GM19351 (cell line): ENCODE measurements at regions not wholly inside any gene's neighbourhood (a gene's known extent, or its start where the extent isn't known, plus 50 kb on each side); places are given as distances from the start of the nearest gene placed in this dataset.
"Not testable (repeated sequence)": the region's sequence is repeated elsewhere in the genome, so short reads cannot be mapped to it uniquely, and the experiment has no call there.

Experiments
- ATAC-seq: cut with Tn5 transposase; IDR thresholded peaks from one replicate; pipeline ENCODE4 v1.9.1; 2021; ENCODE audit warnings: mild to moderate bottlenecking, moderate library complexity; ENCODE audit not compliant: unreplicated experiment

DNA sequence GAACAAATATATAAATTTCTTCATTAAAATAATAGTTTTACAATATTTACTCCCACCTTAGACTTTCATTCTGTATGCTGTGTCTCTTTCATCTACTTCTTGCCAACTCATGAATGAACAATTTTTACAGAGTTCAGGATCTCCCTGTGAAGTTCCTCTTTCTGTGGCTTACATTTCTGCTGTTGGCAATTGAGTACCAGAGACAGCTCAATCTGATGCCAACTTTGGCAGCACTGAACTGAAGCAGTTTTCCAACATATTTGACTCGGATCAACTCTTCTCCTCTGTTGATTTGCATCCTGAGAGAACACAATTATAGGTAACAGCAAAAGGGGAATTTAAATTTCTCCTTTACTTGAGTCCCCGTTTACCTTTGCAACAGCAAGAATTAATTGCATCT lies 1262.2 kb downstream of the EFNA5 start:
- no peak for ATAC-seq

DNA sequence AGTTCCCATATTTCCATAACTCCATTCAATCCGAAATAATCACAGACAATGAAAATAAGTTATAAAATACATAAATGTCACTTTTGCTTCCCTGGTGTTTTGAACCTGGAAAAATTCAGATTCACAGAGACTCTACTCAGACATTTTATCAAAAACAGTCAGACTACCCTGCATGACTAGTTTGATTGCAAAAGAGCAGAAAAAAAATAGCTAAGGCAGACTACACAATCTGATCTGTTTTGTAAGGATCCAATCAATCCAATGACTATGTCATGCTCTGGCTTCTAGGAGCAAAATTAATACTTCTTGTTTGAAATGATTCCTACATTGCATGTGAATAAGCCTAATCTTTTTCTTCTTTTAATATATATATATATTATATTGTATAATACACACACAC lies 1262.6 kb downstream of the EFNA5 start:
- ATAC-seq = no peak

DNA sequence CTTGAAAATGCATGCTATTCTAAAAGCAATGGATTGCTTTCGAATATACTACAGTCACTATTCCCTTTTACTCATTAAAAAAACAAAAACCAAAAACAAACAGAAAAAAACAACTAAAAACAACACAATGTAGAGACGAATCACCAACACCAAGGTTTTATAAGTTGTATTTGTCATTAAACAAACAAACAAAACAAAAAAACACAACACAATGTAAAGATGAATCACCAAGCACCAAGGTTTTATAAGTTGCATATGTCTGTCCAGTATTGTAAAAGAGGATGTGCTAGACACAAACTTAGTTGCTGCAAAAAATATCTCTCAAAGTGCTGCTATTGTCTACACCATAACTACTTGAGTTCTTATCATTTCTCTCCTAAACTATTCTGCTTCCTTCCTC lies 1269.2 kb downstream of the EFNA5 start:
- ATAC-seq = no peak

DNA sequence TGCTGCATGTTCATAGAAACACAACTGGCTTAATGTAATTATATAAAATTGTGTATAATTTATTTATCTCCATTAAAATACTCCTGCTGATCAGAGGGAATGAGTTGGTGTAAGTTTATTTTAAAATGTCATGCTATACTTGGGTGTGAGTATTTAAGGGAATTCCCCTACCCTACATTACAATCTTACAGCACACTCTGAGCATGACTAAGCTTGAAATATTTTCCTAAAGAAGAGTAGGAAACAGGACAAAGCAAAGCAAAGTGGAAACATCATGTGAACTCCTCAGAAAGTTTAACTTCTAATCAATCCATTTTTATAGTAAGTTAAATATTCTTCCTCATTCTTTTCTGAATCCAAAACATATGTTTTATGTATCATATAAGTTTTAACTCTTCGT lies 1271.3 kb downstream of the EFNA5 start:
- no peak for ATAC-seq

DNA sequence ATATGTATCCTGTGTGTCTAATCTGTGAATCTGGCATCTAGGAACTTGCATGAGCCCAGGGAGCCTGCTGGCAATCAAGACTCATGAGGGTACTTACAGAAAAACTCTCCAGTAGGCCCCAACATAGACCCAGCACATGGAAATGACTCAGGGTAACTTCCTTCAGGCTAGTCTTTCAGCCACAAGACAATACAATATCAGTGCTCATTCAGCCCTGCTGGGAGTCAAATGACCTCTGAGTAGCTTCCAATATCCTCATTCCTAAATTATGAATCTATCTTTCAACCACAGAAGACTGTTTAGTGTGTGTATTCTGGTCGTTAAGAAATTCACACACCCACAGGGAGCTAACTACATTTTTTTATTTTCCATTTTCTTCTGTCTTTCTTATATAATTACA lies 1273.0 kb downstream of the EFNA5 start:
- ATAC-seq = no peak

DNA sequence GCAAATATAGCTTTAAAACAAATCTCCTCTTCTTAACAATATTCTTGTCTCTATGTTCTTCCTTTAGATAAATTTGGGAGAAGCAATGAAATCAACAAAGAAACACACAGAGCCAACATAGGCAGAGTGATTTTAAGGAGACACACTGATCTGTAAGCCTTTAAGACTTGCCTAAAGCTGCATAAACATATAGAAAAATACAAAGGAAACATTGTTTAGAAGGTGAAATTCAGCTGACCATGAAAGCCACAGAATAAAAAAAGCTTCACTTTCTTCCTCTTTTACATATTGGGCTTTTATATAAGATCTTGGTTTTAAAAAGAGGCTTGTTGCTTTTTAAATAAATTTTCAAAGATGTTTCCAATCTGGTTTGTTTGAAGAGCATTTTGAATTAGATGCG lies 1277.5 kb downstream of the EFNA5 start:
- no peak for ATAC-seq

DNA sequence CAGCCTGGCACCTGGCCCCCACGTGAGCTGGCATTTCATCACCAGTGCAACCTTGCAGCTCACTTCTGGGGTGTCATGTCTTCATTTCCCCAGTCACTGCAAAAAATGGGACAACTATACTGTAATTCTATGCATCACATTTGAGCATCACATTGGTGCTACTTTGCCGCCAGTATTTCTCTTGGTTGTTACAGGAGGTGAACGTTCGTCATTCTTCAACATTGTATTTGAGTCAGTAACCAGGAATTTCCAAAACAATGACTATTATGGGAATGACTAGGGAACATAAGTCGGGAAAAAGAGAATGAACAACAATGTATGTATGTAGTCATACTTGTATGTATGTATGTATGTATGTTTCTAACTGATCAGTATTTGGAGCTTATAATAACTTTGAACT lies 1278.0 kb downstream of the EFNA5 start:
- no peak for ATAC-seq

DNA sequence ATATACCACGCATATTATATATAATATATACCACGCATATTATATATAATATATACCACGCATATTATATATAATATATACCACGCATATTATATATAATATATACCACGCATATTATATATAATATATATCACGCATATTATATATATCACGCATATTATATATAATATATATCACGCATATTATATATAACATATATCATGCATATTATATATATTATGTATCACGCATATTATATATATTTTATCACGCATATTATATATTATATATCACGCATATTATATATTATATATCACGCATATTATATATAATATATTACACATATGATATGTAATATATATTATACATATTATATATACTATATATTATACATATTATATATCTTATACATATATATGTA lies 1283.0 kb downstream of the EFNA5 start:
- not testable (repeated sequence) for ATAC-seq

DNA sequence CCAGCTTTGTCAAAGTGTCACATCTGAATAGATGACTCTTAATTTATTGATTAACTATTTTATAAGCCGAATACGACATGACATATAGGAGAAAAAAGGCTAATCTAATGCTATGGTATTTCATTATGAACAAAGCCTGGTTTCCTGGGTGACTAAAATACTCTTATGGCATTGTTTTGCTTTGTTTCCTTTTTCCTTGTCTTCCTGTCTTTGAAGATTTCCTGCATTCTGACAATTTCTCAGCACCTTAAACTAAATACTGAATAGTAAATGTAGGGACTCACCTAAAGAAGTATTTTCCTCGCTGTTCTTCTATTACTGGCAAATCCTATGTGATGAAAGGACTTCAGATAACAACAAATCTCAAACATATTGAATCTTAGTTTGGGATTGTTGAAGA lies 1284.5 kb downstream of the EFNA5 start:
- no peak for ATAC-seq

DNA sequence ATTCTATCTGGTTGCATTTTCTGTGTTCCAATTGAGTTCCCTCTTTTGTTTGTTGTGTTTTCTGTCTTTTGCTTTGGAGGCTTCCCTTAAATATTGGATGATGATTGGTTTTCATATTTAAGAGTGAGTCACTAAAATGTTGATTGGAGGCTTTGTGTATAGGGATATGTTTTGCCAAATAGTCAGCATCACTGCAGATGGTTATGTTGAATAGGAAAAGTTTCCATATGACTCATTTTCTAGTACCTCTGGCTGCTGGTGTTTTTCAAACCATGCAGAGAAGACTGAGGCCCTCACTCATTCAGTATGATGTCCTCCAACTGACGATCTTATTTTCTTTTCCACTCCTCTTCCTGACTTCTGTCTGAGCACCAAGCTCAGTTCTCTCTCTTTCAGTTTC lies 1290.0 kb downstream of the EFNA5 start:
- no peak for ATAC-seq

DNA sequence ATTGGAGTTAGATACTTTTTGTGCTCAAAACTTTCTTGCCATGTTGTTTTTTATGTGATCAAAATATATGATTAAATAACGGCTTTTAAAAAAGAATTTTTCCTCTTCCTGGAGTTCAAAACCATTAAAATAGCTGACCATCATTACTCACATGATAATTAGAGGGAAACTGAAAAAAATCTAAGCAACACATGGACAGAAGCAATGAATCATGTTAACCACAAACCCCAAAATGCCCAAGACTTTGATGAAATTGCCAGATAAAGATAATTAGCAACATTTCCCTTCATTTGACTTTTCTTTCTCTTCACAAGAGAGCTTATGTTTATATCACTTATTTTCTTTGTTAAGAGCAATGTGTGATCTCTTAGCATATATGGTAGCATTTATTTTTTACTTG lies 1294.2 kb downstream of the EFNA5 start:
- ATAC-seq = no peak

DNA sequence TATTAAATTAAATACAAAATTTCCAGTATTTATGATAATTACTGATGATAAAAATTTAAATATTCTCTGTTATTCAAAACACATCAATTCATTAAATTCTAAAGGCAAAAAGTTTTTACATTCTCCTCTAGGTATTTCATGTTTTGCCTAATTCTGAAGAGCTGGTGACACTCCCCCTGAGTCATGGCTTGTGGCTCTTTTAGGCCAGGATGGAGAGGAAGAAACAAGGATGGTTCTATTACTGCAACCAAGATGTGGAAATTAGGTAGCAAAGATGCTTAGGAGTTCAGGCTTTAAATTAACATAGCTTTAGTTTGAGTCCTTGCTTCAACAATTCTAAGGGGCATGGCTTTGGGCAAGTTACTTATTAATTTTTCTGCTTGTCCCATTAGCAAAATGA lies 1295.8 kb downstream of the EFNA5 start:
- ATAC-seq = no peak

DNA sequence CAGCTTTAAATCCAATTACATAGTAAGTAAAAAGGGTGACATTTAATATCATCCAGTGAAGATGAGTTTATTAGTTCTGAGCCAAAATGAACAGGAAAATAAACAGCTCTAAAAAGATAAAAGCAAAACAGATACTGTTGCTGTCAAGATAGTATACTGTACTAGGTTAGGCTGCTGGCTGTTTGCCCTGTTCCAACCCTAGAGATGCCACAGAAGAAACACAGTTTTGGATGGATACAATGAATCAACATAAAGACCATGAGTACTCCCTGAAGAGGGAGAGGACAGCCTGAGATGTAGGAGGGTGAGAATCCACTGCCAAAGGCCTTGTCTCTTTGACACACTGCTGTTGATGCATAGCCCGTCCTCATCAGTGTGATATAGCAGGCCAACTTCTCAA lies 1302.7 kb downstream of the EFNA5 start:
- ATAC-seq = no peak

DNA sequence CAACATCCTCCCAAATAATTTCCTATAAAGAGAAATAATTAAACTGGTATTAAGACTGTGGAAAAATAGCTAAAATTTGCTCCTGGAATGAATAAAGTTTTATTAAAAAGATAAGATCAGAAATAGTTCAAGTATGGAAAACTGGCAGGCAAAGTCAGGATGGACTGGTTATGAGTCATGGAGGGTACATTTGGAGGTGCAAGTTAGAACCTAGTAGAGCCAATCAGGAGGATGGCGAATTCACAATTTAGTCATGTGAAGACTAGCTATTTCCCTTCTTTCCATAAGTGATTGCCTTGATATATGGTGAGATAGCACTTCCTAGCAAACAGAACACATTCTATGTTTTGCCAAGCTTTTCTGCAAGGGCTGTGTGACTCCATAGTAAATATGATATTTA lies 1303.5 kb downstream of the EFNA5 start:
- ATAC-seq = no peak

DNA sequence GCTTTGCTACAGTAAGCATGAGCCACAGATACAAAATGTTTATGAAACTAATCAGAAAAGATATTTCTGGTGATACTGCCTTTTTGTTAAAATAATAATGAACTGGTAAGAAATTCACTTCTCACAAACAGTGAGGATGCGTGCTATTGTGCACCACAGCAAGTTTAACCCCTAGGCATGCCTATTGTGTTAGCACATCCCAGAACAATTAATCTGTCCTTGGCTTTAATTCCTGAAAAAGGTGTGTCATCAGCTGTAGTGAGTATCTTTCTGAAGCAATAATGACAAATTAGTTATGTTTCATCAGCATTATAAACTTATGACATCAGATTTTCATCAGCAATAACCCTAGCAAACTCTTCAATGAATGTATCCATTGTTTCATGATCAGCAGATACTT lies 1307.2 kb downstream of the EFNA5 start:
- no peak for ATAC-seq

DNA sequence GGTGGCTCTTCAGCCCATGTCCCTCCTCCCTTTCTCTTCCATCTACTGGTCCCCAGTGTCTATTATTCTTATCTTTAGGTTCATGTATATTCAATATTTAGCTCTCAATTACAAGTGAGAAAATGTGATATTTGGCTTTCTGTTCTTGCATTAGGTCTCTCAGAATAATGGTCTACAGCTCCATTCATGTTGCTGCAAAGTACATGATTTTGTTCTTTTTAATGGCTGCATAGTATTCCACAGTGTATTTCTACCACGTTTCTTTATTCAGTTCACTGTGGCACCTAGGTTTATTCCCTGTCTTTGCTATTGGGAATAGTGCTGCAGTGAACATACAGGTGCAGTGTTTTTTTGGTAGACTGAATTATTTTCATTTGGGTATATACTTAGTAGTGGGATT lies 1308.8 kb downstream of the EFNA5 start:
- no peak for ATAC-seq

DNA sequence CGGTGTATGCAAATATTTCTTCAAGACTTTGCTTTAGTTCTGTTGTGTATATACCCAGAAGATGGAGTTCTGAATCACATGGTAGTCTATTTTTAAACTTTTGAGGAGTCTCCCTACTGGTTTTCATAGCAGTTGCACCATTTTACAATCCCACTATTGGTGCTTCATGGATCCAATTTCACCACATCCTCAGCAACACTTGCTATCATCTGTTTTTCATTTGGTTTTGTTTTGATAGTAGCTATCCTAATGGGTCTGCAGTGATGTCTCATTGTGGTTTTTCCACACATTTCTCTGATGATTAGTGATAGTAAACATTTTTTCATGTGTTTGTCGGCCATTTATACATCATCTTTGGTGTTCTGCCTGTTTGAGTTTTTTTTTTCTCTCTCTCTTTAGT lies 1339.3 kb downstream of the EFNA5 start:
- no peak for ATAC-seq

DNA sequence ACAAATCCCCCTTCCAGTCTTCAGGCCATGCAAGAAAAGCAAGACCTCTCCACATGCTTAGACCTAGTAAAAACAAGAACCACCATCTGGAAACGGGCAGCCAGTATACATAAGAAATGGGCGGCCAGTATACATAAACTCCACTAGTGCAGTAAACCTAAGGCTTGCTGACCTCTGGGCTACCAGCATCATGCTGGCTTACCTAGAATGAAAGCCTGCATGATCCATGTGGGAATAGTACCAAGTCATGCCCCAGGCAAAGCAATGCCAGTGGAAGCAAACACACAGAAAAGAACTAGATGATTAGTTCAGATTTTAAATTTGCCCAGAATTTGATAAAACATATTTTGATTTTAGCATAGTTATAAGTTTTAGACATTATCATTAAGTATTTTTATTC lies 1346.4 kb downstream of the EFNA5 start:
- no peak for ATAC-seq

DNA sequence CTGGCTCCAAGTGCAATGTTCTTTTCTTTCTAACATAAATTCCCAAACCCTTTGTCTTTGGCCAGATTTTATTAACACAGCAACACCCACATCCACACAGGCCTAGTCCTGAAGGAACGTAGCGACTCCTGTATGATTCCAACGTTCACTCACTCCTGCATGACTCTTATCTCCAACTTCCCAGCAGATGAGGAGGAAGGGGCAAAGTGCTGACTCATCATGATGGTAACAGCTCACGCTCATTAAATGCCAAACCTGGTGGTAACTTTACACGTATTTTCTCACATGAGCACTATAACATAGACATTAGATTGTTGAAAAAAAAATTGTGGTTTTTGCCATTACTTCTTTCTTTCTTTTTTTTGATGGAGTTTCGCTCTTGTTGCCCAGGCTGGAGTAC lies 1349.5 kb downstream of the EFNA5 start:
- ATAC-seq = no peak

DNA sequence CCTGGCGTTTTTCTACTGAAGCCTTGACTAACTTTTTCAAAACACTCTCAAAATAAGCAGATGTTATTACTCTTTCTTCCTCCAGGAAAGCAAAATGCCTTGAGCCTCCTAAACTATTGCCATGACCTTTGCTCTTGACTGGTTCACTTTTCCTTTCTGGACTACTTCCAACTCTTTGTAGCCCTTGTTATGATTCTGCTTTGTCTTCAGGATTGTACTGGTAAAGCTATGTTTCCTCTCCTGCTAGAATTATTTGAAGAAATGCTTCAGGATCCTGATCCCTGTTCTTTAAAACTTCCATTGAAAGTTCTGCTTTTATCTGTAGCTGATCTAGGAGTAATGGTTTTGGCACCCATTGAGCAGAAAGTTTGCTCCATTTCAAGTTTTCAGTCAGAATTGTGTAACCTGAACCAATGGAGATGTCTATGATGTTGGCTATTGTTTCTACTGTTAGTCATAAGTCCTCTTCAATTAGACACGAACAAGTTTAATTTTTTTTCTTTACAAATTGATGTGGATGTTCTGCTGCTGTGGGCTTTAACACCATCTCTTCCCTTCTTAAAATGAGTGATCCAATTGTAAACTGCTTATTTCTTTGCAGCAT lies 1356.4 kb downstream of the EFNA5 start:
- no peak for ATAC-seq

DNA sequence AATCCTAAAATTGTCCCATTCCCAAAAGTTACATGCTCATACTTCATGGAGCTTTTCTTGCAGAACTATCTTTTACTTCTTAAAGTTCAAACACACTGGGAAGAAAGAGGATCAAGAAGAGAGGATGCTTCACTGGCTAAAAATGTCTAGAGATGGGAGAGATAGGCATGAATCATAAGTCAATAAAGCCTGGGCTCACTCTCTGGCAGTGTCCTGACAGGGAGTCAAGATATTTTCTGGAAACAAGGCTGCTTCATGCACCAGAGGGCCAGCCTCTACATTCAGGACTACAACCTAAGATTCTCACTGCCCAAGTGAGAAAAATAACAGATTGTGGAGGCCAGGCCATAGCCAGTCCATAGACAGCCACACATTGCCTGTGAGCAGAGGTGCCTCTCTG lies 1358.4 kb downstream of the EFNA5 start:
- no peak for ATAC-seq

DNA sequence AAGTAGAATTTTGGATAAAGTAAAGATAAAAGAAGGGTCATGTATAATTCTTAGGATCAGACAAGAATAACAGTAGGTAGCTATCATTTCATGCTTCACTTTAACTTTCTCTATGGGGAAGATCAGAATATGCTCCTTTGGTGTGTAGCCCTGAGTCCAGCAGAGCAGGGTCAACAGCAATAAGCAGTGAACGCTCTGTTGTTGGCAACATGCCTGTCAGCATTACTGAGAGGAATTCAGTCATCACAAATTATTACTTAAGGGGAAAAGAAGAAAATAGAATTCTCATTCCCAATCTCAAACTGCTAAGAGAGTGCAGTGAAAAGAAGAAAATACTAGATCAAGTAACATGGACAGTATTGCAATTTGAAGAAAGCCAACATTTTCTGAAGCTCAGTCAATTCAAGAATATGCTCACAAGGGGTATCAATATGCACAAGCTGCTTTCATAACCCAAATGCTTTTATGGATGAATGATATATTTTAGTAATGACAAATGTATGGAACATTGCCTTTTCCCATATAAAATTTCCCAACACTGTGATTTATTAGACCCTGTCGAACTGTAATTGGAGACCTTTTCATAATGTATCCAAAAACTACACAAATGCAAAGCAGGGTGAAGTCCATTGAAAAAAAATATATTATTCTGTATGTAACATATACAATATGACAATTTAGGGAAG lies 1359.4 kb downstream of the EFNA5 start:
- ATAC-seq = no peak

DNA sequence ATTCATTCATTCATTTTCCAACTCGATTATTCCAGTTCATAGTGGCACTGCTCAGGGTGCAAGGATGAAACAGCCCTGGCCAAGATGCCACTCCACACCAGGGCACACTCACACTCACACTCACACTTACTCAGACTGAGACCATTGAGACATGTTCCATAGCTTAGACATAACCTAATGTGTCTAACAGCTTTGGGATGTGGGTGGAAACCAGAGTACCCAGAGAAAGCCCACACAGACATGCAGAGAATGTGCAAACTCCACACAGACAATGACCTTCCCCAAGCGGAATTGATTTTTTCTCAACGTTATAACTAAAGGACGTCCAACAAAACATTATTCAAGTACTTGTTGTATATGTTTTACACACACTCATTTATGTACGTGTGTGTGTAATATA lies 1363.5 kb downstream of the EFNA5 start:
- ATAC-seq = no peak
